ENCODE measurements at regions not wholly inside any gene's neighbourhood (a gene's known extent, or its start where the extent isn't known, plus 50 kb on each side); places are given as distances from the start of the nearest gene placed in this dataset.
"Not testable (repeated sequence)": the region's sequence is repeated elsewhere in the genome, so short reads cannot be mapped to it uniquely, and the experiment has no call there.

- Histone ChIP-seq H3K36me3 (ENCODE audit: insufficient read depth, low read length) (no peaks in the 10 kb centered on the region), H3K9ac (ENCODE audit: low read depth, low read length) (no peak overlapping the region), H2AFZ (ENCODE audit: low read depth, low read length) (no peak overlapping the region), H3K27me3 (ENCODE audit: insufficient read depth, low read length, poor library complexity) (no peaks in the 10 kb centered on the region), H3K27ac (ENCODE audit: low read length) (no peak overlapping the region), H3K9me3 (ENCODE audit: insufficient read depth, low read length, severe bottlenecking) (no peaks in the 10 kb centered on the region), H3K79me2 (ENCODE audit: insufficient read depth, low read length) (no peaks in the 10 kb centered on the region), H4K20me1 (ENCODE audit: insufficient read depth, low read length) (no peaks in the 10 kb centered on the region), H3K4me1 (ENCODE audit: insufficient read depth, low read length) (no peaks in the 10 kb centered on the region), H3K4me3 (ENCODE audit: low read depth in 1 of 2, low read length in 2 of 2) (no peak overlapping the region), H3K4me2 (ENCODE audit: insufficient read depth, low read length) (no peak overlapping the region)
- DNase-seq (no peak), ATAC-seq (ENCODE audit: insufficient read depth, low read depth) (no peak)
- TF ChIP-seq CTCF (IDR thresholded peaks at IDR 0.05; ENCODE audit: borderline replicate concordance, extremely low read depth, low read length, poor library complexity, severe bottlenecking) = no peak
- no peak for TF ChIP-seq EZH2 (IDR thresholded peaks at IDR 0.05; ENCODE audit: borderline replicate concordance, low read depth, low read length, severe bottlenecking)
Measured at GRCh38 chr14:43341921-43342320, 1165.2 kb downstream of the FSCB start.

GRCh38 chr14:43338713-43339112 is 1168.4 kb downstream of the FSCB start:
- no peak overlapping the region for H2AFZ ChIP-seq (ENCODE audit: low read depth, low read length)
- no peaks in the 10 kb centered on the region for H3K36me3 ChIP-seq (ENCODE audit: insufficient read depth, low read length)
- no peaks in the 10 kb centered on the region for H3K79me2 ChIP-seq (ENCODE audit: insufficient read depth, low read length)
- no peak for ATAC-seq (ENCODE audit: insufficient read depth, low read depth)
- no peak overlapping the region for H3K27ac ChIP-seq (ENCODE audit: low read length)
- no peak overlapping the region for H3K4me2 ChIP-seq (ENCODE audit: insufficient read depth, low read length)
- H3K4me1 ChIP-seq (ENCODE audit: insufficient read depth, low read length) = no peaks in the 10 kb centered on the region
- H3K9ac ChIP-seq (ENCODE audit: low read depth, low read length) = no peak overlapping the region
- H3K9me3 ChIP-seq (ENCODE audit: insufficient read depth, low read length, severe bottlenecking) = no peaks in the 10 kb centered on the region
- no peak for DNase-seq
- H4K20me1 ChIP-seq (ENCODE audit: insufficient read depth, low read length) = no peaks in the 10 kb centered on the region
- no peaks in the 10 kb centered on the region for H3K27me3 ChIP-seq (ENCODE audit: insufficient read depth, low read length, poor library complexity)
- no peak for TF ChIP-seq EZH2 (IDR thresholded peaks at IDR 0.05; ENCODE audit: borderline replicate concordance, low read depth, low read length, severe bottlenecking)
- TF ChIP-seq CTCF (IDR thresholded peaks at IDR 0.05; ENCODE audit: borderline replicate concordance, extremely low read depth, low read length, poor library complexity, severe bottlenecking) = no peak
- no peak overlapping the region for H3K4me3 ChIP-seq (ENCODE audit: low read depth in 1 of 2, low read length in 2 of 2)

- DNase-seq = no peak
- no peak for ATAC-seq (ENCODE audit: insufficient read depth, low read depth)
- Histone ChIP-seq H3K9ac (ENCODE audit: low read depth, low read length) (no peak overlapping the region), H2AFZ (ENCODE audit: low read depth, low read length) (no peak overlapping the region), H4K20me1 (ENCODE audit: insufficient read depth, low read length) (no peaks in the 10 kb centered on the region), H3K4me2 (ENCODE audit: insufficient read depth, low read length) (no peak overlapping the region), H3K27me3 (ENCODE audit: insufficient read depth, low read length, poor library complexity) (no peaks in the 10 kb centered on the region), H3K9me3 (ENCODE audit: insufficient read depth, low read length, severe bottlenecking) (no peaks in the 10 kb centered on the region), H3K4me1 (ENCODE audit: insufficient read depth, low read length) (no peaks in the 10 kb centered on the region), H3K27ac (ENCODE audit: low read length) (no peak overlapping the region), H3K79me2 (ENCODE audit: insufficient read depth, low read length) (no peaks in the 10 kb centered on the region), H3K4me3 (ENCODE audit: low read depth in 1 of 2, low read length in 2 of 2) (no peak overlapping the region), H3K36me3 (ENCODE audit: insufficient read depth, low read length) (no peaks in the 10 kb centered on the region)
- no peak for TF ChIP-seq CTCF (IDR thresholded peaks at IDR 0.05; ENCODE audit: borderline replicate concordance, extremely low read depth, low read length, poor library complexity, severe bottlenecking)
- TF ChIP-seq EZH2 (IDR thresholded peaks at IDR 0.05; ENCODE audit: borderline replicate concordance, low read depth, low read length, severe bottlenecking) = no peak
Measured at GRCh38 chr14:43336351-43336750, 1170.7 kb downstream of the FSCB start.

GRCh38 chr14:43326501-43327407 is 1180.3 kb downstream of the FSCB start:
- H3K4me2 ChIP-seq (ENCODE audit: insufficient read depth, low read length); H2AFZ ChIP-seq (ENCODE audit: low read depth, low read length); H3K27me3 ChIP-seq (ENCODE audit: insufficient read depth, low read length, poor library complexity); H3K9me3 ChIP-seq (ENCODE audit: insufficient read depth, low read length, severe bottlenecking); H3K27ac ChIP-seq (ENCODE audit: low read length); H3K9ac ChIP-seq (ENCODE audit: low read depth, low read length); H3K4me3 ChIP-seq (ENCODE audit: low read depth in 1 of 2, low read length in 2 of 2); DNase-seq; H3K4me1 ChIP-seq (ENCODE audit: insufficient read depth, low read length); H3K36me3 ChIP-seq (ENCODE audit: insufficient read depth, low read length); H3K79me2 ChIP-seq (ENCODE audit: insufficient read depth, low read length); H4K20me1 ChIP-seq (ENCODE audit: insufficient read depth, low read length); ATAC-seq (ENCODE audit: insufficient read depth, low read depth): not testable (repeated sequence)

Measured in DND-41 (cell line).